ENCODE measurements at regions not wholly inside any gene's neighbourhood (a gene's known extent, or its start where the extent isn't known, plus 50 kb on each side); places are given as distances from the start of the nearest gene placed in this dataset.

DNA sequence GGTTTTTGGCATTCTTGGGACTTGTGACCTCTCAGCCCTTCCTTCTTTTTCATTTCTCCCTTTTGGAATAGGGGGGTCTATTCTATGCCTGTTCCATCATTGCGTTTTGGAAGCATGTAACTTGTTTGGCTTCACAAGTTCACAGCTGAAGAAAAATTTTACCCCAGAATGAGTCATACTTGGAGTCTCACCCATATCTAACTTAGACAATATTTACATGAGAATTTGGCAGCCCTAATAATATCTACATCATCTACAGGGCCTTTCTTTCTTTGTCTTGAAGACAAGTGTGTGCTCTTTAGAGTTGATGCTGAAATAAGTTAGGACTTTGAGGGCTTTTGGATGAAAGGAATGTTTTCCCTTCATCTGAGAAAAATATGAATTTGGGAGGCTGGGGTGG is 1312.9 kb upstream of the FLRT2 start:
- no peak overlapping the region for H3K27ac ChIP-seq
- no peak for TF ChIP-seq ZFX (IDR thresholded peaks at IDR 0.05; ENCODE audit: borderline replicate concordance)
- TF ChIP-seq, protein P1, sequence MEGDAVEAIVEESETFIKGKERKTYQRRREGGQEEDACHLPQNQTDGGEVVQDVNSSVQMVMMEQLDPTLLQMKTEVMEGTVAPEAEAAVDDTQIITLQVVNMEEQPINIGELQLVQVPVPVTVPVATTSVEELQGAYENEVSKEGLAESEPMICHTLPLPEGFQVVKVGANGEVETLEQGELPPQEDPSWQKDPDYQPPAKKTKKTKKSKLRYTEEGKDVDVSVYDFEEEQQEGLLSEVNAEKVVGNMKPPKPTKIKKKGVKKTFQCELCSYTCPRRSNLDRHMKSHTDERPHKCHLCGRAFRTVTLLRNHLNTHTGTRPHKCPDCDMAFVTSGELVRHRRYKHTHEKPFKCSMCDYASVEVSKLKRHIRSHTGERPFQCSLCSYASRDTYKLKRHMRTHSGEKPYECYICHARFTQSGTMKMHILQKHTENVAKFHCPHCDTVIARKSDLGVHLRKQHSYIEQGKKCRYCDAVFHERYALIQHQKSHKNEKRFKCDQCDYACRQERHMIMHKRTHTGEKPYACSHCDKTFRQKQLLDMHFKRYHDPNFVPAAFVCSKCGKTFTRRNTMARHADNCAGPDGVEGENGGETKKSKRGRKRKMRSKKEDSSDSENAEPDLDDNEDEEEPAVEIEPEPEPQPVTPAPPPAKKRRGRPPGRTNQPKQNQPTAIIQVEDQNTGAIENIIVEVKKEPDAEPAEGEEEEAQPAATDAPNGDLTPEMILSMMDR (IDR thresholded peaks at IDR 0.05), result no peak

GRCh38 chr14:84225268-84225667 is 1304.7 kb upstream of the FLRT2 start:
- TF ChIP-seq ZFX (IDR thresholded peaks at IDR 0.05; ENCODE audit: borderline replicate concordance), result no peak
- TF ChIP-seq, protein P1 (IDR thresholded peaks at IDR 0.05), result no peak

DNA sequence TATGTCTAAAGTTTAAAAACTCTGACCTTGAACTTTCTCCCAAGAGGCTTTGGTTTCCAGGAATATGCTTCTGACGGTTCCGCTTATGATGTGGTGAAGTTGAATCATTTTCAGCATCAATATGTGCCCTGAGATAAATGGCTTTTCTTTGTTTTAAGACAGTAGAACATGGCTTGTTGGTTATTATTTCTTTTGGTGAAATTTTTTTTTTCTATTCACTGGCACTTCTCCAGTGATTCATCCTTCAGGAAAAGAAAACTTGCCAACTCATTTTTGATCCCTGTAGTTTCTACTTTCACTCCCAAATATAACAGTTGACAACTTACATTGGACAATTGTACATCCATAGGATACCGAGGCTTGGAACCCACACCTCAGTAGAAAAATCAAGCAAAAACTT is 1301.2 kb upstream of the FLRT2 start:
- H3K27ac ChIP-seq, result no peak overlapping the region
- TF ChIP-seq, protein P1 (IDR thresholded peaks at IDR 0.05), result no peak
- no peak for TF ChIP-seq ZFX (IDR thresholded peaks at IDR 0.05; ENCODE audit: borderline replicate concordance)

More at GRCh38 chr14:84225268-84225667, 1304.7 kb upstream of the FLRT2 start:
- H3K27ac ChIP-seq, result no peak overlapping the region

DNA sequence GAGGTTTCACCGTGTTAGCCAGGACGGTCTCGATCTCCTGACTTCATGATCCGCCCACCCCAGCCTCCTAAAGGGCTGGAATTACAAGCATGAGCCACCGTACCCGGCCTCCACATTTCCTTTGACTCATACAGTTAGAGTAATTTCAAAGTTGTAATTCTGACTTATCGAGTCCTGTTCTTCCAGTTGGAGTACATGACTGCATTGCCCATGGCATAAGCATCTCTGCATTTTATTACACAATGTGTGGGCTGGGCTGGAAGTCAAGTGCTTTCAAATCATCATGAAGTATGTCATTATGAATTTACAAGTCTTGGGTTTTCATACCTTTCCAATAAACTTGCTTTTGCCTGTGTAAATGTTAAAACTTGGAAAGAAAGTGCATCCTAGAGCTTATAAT is 1295.7 kb upstream of the FLRT2 start:
- TF ChIP-seq ZFX (IDR thresholded peaks at IDR 0.05; ENCODE audit: borderline replicate concordance), result no peak
- TF ChIP-seq, protein P1 (IDR thresholded peaks at IDR 0.05), result no peak
- no peak overlapping the region for H3K27ac ChIP-seq

GRCh38 chr14:84236290-84236689 is 1293.7 kb upstream of the FLRT2 start:
- TF ChIP-seq ZFX (IDR thresholded peaks at IDR 0.05; ENCODE audit: borderline replicate concordance), result no peak
- TF ChIP-seq, protein P1 (IDR thresholded peaks at IDR 0.05), result no peak
- no peak overlapping the region for H3K27ac ChIP-seq

DNA sequence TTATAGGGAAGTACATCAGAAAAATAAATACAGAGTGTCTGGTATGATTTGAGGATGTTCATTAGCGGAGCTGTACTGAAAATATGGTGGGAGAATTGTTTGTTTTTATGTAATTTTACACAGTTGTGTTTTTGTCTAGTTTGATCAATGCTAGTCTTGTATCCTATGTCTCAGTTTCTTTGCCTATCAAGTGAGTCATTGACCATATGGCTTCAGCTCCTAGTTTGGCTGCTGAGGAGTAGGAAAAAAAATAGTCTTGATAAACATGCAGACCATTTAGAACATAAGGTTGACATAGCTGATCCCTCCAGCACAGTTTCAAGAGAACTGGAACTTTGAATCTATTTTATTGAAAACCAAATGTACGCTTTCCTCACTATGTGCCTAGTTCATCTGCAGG is 1292.1 kb upstream of the FLRT2 start:
- no peak for TF ChIP-seq ZFX (IDR thresholded peaks at IDR 0.05; ENCODE audit: borderline replicate concordance)
- TF ChIP-seq, protein P1 (IDR thresholded peaks at IDR 0.05), result no peak
- no peak overlapping the region for H3K27ac ChIP-seq

DNA sequence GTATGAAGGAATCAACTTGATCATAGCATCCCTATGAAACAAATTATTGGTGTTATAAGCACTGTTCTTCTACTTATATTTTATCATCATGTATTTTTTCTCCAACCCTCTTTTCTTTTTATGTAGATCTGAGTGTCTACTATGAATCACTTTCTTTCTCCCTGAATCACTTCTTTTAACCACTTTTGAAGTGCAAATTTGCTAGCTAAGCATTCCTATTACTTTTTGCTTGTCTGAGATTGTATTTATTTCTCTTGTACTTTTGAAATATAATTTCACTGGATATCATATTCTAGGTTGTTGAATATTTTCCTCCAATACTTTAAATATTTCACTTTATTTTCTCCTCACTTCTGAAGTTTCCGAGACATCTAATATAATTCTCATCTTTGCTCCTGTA is 1282.3 kb upstream of the FLRT2 start:
- TF ChIP-seq, protein P1 (IDR thresholded peaks at IDR 0.05), result no peak
- no peak for TF ChIP-seq ZFX (IDR thresholded peaks at IDR 0.05; ENCODE audit: borderline replicate concordance)
- H3K27ac ChIP-seq, result no peak overlapping the region

Data from 22Rv1 (cell line).